Heart left ventricle (tissue), 13 donors: ENCODE measurements at regions not wholly inside any gene's neighbourhood (a gene's known extent, or its start where the extent isn't known, plus 50 kb on each side); places are given as distances from the start of the nearest gene placed in this dataset.

Source experiments
- CTCF ChIP-seq, 12 donors: fragments of 200-600 bp; sonication (generic) in 4 of 12; IDR thresholded peaks; one replicate each; pipeline versions ENCODE4 v1.5.0 to v1.8.0; 2018 to 2022; ENCODE audit warnings: antibody characterized with exemption in 12 of 12, mild to moderate bottlenecking in 5 of 12
- POLR2A ChIP-seq, 2 donors: fragments of 450-650 bp; IDR thresholded peaks; one replicate each; pipeline ENCODE4 v1.6.1; 2017; ENCODE audit warnings: antibody characterized with exemption in 2 of 2, mild to moderate bottlenecking in 2 of 2, moderate library complexity in 2 of 2
- donor health status: ischemic (EF 13 %, LVEDD 7.1; RV severe dilation, severe dysfunction).
- donor health status: DM: no; HTN: yes; CAD: no.
- donor health status: DM: no; HTN: no; CAD: no.
- donor health status: ischemic (EF 25% LVEDD 6.9; RV normal size, moderate dysfunction).
- donor health status: ischemic (EF 25% LVEDD 5.7; RV mildly dilated, moderate dysfunction).
- donor health status: ischemic (EF 35%, LVEDD 5.7; RV mildly dilated, moderate dysfunction).
- donor health status: nonischemic (EF 11% LVEDD 7.7; RV severe dilation, severe dysfunction).
- donor health status: DM: yes; HTN: yes; CAD: no.
- donor health status: PGD.
- donor health status: ischemic (EF 29% LVEDD 5.4; RV normal size, mild dysfunction).
- donor health status: nonischemic (EF 23%, LVEDD 6.1; RV moderate dilation, normal function).

- TF ChIP-seq CTCF (IDR thresholded peaks at IDR 0.05) (no peak), POLR2A (IDR thresholded peaks at IDR 0.05) (no peak)
Observed at GRCh38 chr7:25805027-25805687, 346.8 kb upstream of the NFE2L3 start.
